A549 (cell line): ENCODE measurements at regions not wholly inside any gene's neighbourhood (a gene's known extent, or its start where the extent isn't known, plus 50 kb on each side); places are given as distances from the start of the nearest gene placed in this dataset.

Experiments used
- ATAC-seq, 2 experiments: fragments of 200-7000 bp in 1 of 2; fragments of >200 bp in 1 of 2; cut with Nextera tagmentation in 1 of 2; cut with Tn5 transposase in 1 of 2; 3 replicates each; pipeline versions ENCODE4 v1.8.0 to v1.9.1; 2018 to 2020; ENCODE audit warnings: mild to moderate bottlenecking in 1 of 2, moderate library complexity in 1 of 2
- CTCF ChIA-PET: fragments of 300-600 bp; sonication (Branson Sonifier 250); formaldehyde crosslinking; extraction: SDS; loops from one replicate; lab custom pipeline; 2021; ENCODE audit warnings: antibody characterized with exemption, inconsistent platforms; lab: Yijun Ruan, JAX
- POLR2A ChIA-PET: fragments of 350-600 bp; formaldehyde crosslinking; extraction: SDS; loops from one replicate; lab custom pipeline; 2021; ENCODE audit warnings: antibody characterized with exemption, inconsistent platforms; lab: Yijun Ruan, JAX
- DNase-seq, 2 experiments: peaks; one replicate each; pipeline versions ENCODE4 v3.0.0 to v3.0.0-alpha.2; 2011 to 2016; ENCODE audit warnings: low read depth in 1 of 2, low spot score in 1 of 2
- FAIRE-seq: peaks from 2 replicates; lab custom pipeline; 2011; peaks lifted over from hg19 to GRCh38; lab: Jason Lieb, UNC
- H3K27ac ChIP-seq, 2 experiments: fragments of >200 bp; sonication (Bioruptor Twin); formaldehyde crosslinking; 3 replicates each; pipeline ENCODE4 v1.5.1; 2016 to 2017
- H3K4me1 ChIP-seq: fragments of >200 bp; sonication (Bioruptor Twin); formaldehyde crosslinking; 3 replicates; pipeline ENCODE4 v1.6.1; 2016
- H3K4me2 ChIP-seq: fragments of >200 bp; sonication (Bioruptor Twin); formaldehyde crosslinking; 3 replicates; pipeline ENCODE4 v1.6.1; 2016
- H3K4me3 ChIP-seq: fragments of >200 bp; sonication (Bioruptor Twin); formaldehyde crosslinking; 3 replicates; pipeline ENCODE4 v1.5.1; 2016
- H3K9me3 ChIP-seq: fragments of >200 bp; sonication (Bioruptor Twin); formaldehyde crosslinking; 3 replicates; pipeline ENCODE4 v1.6.1; 2016
- ATOH8 ChIP-seq: fragments of 250-450 bp; sonication (Bioruptor Pico); IDR thresholded peaks from 2 replicates; pipeline ENCODE4 v1.5.0; 2020; ENCODE audit warnings: low read depth, mild to moderate bottlenecking, moderate library complexity
- BCL3 ChIP-seq: fragments of >200 bp; sonication (Bioruptor Twin); formaldehyde crosslinking; IDR thresholded peaks from 3 replicates; pipeline ENCODE4 v1.6.1; 2016
- EHMT2 ChIP-seq: fragments of 200-600 bp; sonication (generic); IDR thresholded peaks from 2 replicates; pipeline ENCODE4 v1.6.1; 2016; ENCODE audit warnings: antibody characterized with exemption, low read depth, mild to moderate bottlenecking, moderate library complexity
- GATA3 ChIP-seq: IDR thresholded peaks from 2 replicates; pipeline ENCODE4 v1.6.1; 2012; ENCODE audit warnings: borderline replicate concordance
- HDAC2 ChIP-seq: fragments of 200-600 bp; sonication (generic); IDR thresholded peaks from 2 replicates; pipeline ENCODE4 v1.6.1; 2016
- HES2 ChIP-seq: fragments of >200 bp; sonication (Bioruptor Twin); formaldehyde crosslinking; IDR thresholded peaks from 2 replicates; pipeline ENCODE4 v1.6.1; 2016
- HOXA7 ChIP-seq: fragments of 250-450 bp; sonication (Bioruptor Pico); IDR thresholded peaks from 2 replicates; pipeline ENCODE4 v1.5.0; 2020; ENCODE audit warnings: mild to moderate bottlenecking, moderate library complexity
- HOXB13 ChIP-seq: fragments of 250-450 bp; sonication (Bioruptor Pico); IDR thresholded peaks from 2 replicates; pipeline ENCODE4 v1.5.0; 2020; ENCODE audit warnings: low read depth, mild to moderate bottlenecking, moderate library complexity
- KDM1A ChIP-seq: fragments of 200-600 bp; sonication (generic); IDR thresholded peaks from 2 replicates; pipeline ENCODE4 v1.6.1; 2016; ENCODE audit warnings: low read depth, mild to moderate bottlenecking
- KDM5A ChIP-seq: fragments of 200-600 bp; sonication (generic); IDR thresholded peaks from 2 replicates; pipeline ENCODE4 v1.6.1; 2016; ENCODE audit warnings: antibody characterized with exemption, mild to moderate bottlenecking
- MAFK ChIP-seq: fragments of 450-650 bp; IDR thresholded peaks from 2 replicates; pipeline ENCODE4 v1.6.1; 2014; ENCODE audit not compliant: partially characterized antibody
- MYC ChIP-seq: IDR thresholded peaks from 2 replicates; pipeline ENCODE4 v1.6.1; 2012; ENCODE audit warnings: mild to moderate bottlenecking, inconsistent platforms, low read length, improper control_type of control experiment, borderline replicate concordance
- NFE2L2 ChIP-seq: fragments of 150-350 bp; conservative IDR thresholded peaks from 2 replicates; pipeline ENCODE4 v1.6.1; 2014; ENCODE audit warnings: low read length
- NPAS2 ChIP-seq: fragments of 250-450 bp; sonication (Bioruptor Pico); IDR thresholded peaks from 2 replicates; pipeline ENCODE4 v1.8.0; 2022; ENCODE audit warnings: mild to moderate bottlenecking, moderate library complexity, borderline replicate concordance
- PBX3 ChIP-seq: IDR thresholded peaks from 2 replicates; pipeline ENCODE4 v1.6.1; 2012
- POLR2AphosphoS2 ChIP-seq: conservative IDR thresholded peaks from 2 replicates; pipeline ENCODE4 v1.6.1; 2012; ENCODE audit warnings: low read length, improper control_type of control experiment, inconsistent platforms
- RAD21 ChIP-seq, 2 experiments: fragments of >200 bp in 1 of 2; sonication (Bioruptor Twin) in 1 of 2; formaldehyde crosslinking in 1 of 2; IDR thresholded peaks in 1 of 2; conservative IDR thresholded peaks in 1 of 2; 2 replicates in 1 of 2; 3 replicates in 1 of 2; pipeline ENCODE4 v1.6.1; 2012 to 2018; ENCODE audit warnings: inconsistent platforms in 1 of 2
- SREBF2 ChIP-seq: fragments of 450-650 bp; IDR thresholded peaks from 2 replicates; pipeline ENCODE4 v1.6.1; 2014; ENCODE audit warnings: mild to moderate bottlenecking, moderate library complexity
- ZC3H11A ChIP-seq: fragments of 450-650 bp; IDR thresholded peaks from 2 replicates; pipeline ENCODE4 v1.6.1; 2014; ENCODE audit warnings: antibody characterized with exemption, mild to moderate bottlenecking
- WGBS: methylation state at CpG from one replicate; pipeline ENCODE4 v1.1.6; 2017; ENCODE audit errors: missing lambda C conversion rate; 5-methylcytosine and 5-hydroxymethylcytosine counted together

- no peaks in the 10 kb centered on the region for H3K9me3 ChIP-seq
- TF ChIP-seq EHMT2 (no peak), HOXA7 (CRISPR knock-in tag) (no peak), POLR2AphosphoS2 (no peak), HDAC2 (no peak), RAD21 (conservative IDR thresholded peaks at IDR 0.05 in 1 of 2, IDR thresholded peaks at IDR 0.05 in 1 of 2) (no peak), HES2 (no peak), NPAS2 (CRISPR knock-in tag) (no peak)
- TF ChIP-seq, all 56 proteins: peak for 0
- no peak overlapping the region for H3K4me2 ChIP-seq
- ATAC-seq (no peak), DNase-seq (no peak), FAIRE-seq (no peak)
- ChIA-PET CTCF (no interaction called here), POLR2A (no interaction called here)
- H3K27ac ChIP-seq: no peak overlapping the region
- no peaks in the 10 kb centered on the region for H3K4me1 ChIP-seq
- WGBS: 11% methylated on average over 1 of the region's 1 CpG
- H3K4me3 ChIP-seq: no peak overlapping the region
Measured at GRCh38 chr13:84405286-84405685, 523.0 kb upstream of the SLITRK1 start.

- H3K27ac ChIP-seq: no peak overlapping the region
- H3K4me3 ChIP-seq: no peak overlapping the region
- H3K4me2 ChIP-seq: no peak overlapping the region
- WGBS: 3% methylated on average over 2 of the region's 2 CpGs
- TF ChIP-seq PBX3 (no peak), KDM5A (no peak), EHMT2 (no peak), MYC (no peak), MAFK (no peak), POLR2AphosphoS2 (no peak), HOXB13 (no peak), ATOH8 (CRISPR knock-in tag) (no peak), KDM1A (no peak), SREBF2 (no peak), HOXA7 (CRISPR knock-in tag) (no peak), ZC3H11A (no peak), BCL3 (no peak)
- TF ChIP-seq, all 56 proteins: peak for 0
- DNase-seq (no peak), FAIRE-seq (no peak), ATAC-seq (no peak)
- POLR2A ChIA-PET: no interaction called here
- Histone ChIP-seq H3K9me3 (no peaks in the 10 kb centered on the region; the same call in 2 of the 3 replicates), H3K4me1 (no peaks in the 10 kb centered on the region)
- CTCF ChIA-PET: no interaction called here
Measured at GRCh38 chr13:84400706-84401105, 518.4 kb upstream of the SLITRK1 start.

- Histone ChIP-seq H3K4me1 (no peaks in the 10 kb centered on the region), H3K4me2 (no peak overlapping the region), H3K9me3 (no peaks in the 10 kb centered on the region; the same call in 2 of the 3 replicates), H3K27ac (no peak overlapping the region), H3K4me3 (no peak overlapping the region)
- ATAC-seq (no peak), DNase-seq (peak in 1 of 2 experiments; percentile 7), FAIRE-seq (no peak)
- ChIA-PET CTCF (no interaction called here), POLR2A (no interaction called here)
- peak; percentile 56 for TF ChIP-seq MAFK
- TF ChIP-seq NFE2L2: peak; percentile 75
- TF ChIP-seq GATA3: no peak
- WGBS: 26% methylated on average over 7 of the region's 7 CpGs
Measured at GRCh38 chr13:84399320-84400085, 517.2 kb upstream of the SLITRK1 start.
